Smooth muscle cell (in vitro differentiated cells): ENCODE measurements at regions not wholly inside any gene's neighbourhood (a gene's known extent, or its start where the extent isn't known, plus 50 kb on each side); places are given as distances from the start of the nearest gene placed in this dataset.

Source experiments
- DNase-seq: peaks from one replicate; lab custom pipeline; 2025; ENCODE audit not compliant: unreplicated experiment; lab: John Stamatoyannopoulos, UW
- H2AFZ ChIP-seq: fragments of 200-600 bp; sonication (generic); 2 replicates; pipeline ENCODE4 v1.6.0; 2016; ENCODE audit warnings: antibody characterized with exemption, low read depth, mild to moderate bottlenecking
- H3F3A ChIP-seq: fragments of 200-600 bp; sonication (generic); 2 replicates; pipeline ENCODE4 v1.6.0; 2017; ENCODE audit warnings: antibody characterized with exemption, low read depth
- H3K27ac ChIP-seq: fragments of 200-600 bp; sonication (generic); 2 replicates; pipeline ENCODE4 v1.5.1; 2016; ENCODE audit warnings: low read depth, mild to moderate bottlenecking
- H3K27me3 ChIP-seq: fragments of 200-600 bp; sonication (generic); 2 replicates; pipeline ENCODE4 v1.6.1; 2016; ENCODE audit warnings: low read depth, mild to moderate bottlenecking
- H3K36me3 ChIP-seq: fragments of 200-600 bp; sonication (generic); 2 replicates; pipeline ENCODE4 v1.5.1; 2016; ENCODE audit warnings: low read depth
- H3K4me1 ChIP-seq: fragments of 200-600 bp; sonication (generic); 2 replicates; pipeline ENCODE4 v1.5.1; 2016; ENCODE audit warnings: low read depth
- H3K4me2 ChIP-seq: fragments of 200-600 bp; sonication (generic); 2 replicates; pipeline ENCODE4 v1.6.0; 2016; ENCODE audit warnings: mild to moderate bottlenecking
- H3K4me3 ChIP-seq: fragments of 200-600 bp; sonication (generic); 2 replicates; pipeline ENCODE4 v1.5.1; 2016; ENCODE audit warnings: mild to moderate bottlenecking
- H3K79me2 ChIP-seq: fragments of 200-600 bp; sonication (generic); 2 replicates; pipeline ENCODE4 v1.6.0; 2016; ENCODE audit warnings: low read depth, mild to moderate bottlenecking
- H3K9ac ChIP-seq: fragments of 200-600 bp; sonication (generic); 2 replicates; pipeline ENCODE4 v1.6.0; 2016; ENCODE audit warnings: low read depth
- H3K9me3 ChIP-seq: fragments of 200-600 bp; sonication (generic); replicated peaks from 2 replicates; pipeline ENCODE4 v1.5.1; 2016; ENCODE audit warnings: low read depth
- H4K20me1 ChIP-seq: fragments of 200-600 bp; sonication (generic); 2 replicates; pipeline ENCODE4 v1.6.0; 2016; ENCODE audit warnings: low read depth
- CTCF ChIP-seq: fragments of 200-600 bp; sonication (generic); IDR thresholded peaks from 2 replicates; pipeline ENCODE4 v1.5.1; 2017; ENCODE audit warnings: borderline replicate concordance, mild to moderate bottlenecking, antibody characterized with exemption; ENCODE audit not compliant: insufficient read depth, poor library complexity, severe bottlenecking
- WGBS: methylation state at CpG from one replicate; pipeline ENCODE4 v1.1.7; 2016; ENCODE audit warnings: low lambda C conversion rate; 5-methylcytosine and 5-hydroxymethylcytosine counted together

GRCh38 chr17:36856222-36856621, 81.1 kb upstream of the LHX1 start:
- H3K36me3 ChIP-seq = no peaks in the 10 kb centered on the region
- H3K79me2 ChIP-seq = no peaks in the 10 kb centered on the region
- H3K27ac ChIP-seq = no peak overlapping the region
- H3K9ac ChIP-seq = no peak overlapping the region
- H2AFZ ChIP-seq = no peak overlapping the region
- 76% methylated on average over 7 of the region's 7 CpGs for WGBS
- no peaks in the 10 kb centered on the region for H3K4me1 ChIP-seq
- no peak overlapping the region for H3K4me2 ChIP-seq
- no peaks in the 10 kb centered on the region for H3K27me3 ChIP-seq
- no peak for DNase-seq
- no peaks in the 10 kb centered on the region for H3F3A ChIP-seq
- no peak overlapping the region for H3K4me3 ChIP-seq
- H3K9me3 ChIP-seq = no peaks in the 10 kb centered on the region
- TF ChIP-seq CTCF = no peak
- H4K20me1 ChIP-seq = no peaks in the 10 kb centered on the region

GRCh38 chr17:36856903-36857381, 80.3 kb upstream of the LHX1 start:
- no peak for TF ChIP-seq CTCF
- Histone ChIP-seq H3K27me3 (no peaks in the 10 kb centered on the region), H3K36me3 (no peaks in the 10 kb centered on the region), H3K9me3 (no peaks in the 10 kb centered on the region), H3F3A (no peaks in the 10 kb centered on the region), H2AFZ (no peak overlapping the region), H3K9ac (no peak overlapping the region), H3K27ac (no peak overlapping the region), H3K4me2 (no peak overlapping the region), H3K4me3 (no peak overlapping the region), H3K4me1 (no peaks in the 10 kb centered on the region), H3K79me2 (no peaks in the 10 kb centered on the region), H4K20me1 (no peaks in the 10 kb centered on the region)
- no peak for DNase-seq
- 89% methylated on average over 12 of the region's 16 CpGs for WGBS

GRCh38 chr17:36857698-36858097, 79.6 kb upstream of the LHX1 start:
- no peak for TF ChIP-seq CTCF
- Histone ChIP-seq H3K27ac (no peak overlapping the region), H3K4me3 (no peak overlapping the region), H3K9me3 (no peaks in the 10 kb centered on the region), H3F3A (no peaks in the 10 kb centered on the region), H3K4me1 (no peaks in the 10 kb centered on the region), H3K79me2 (no peaks in the 10 kb centered on the region), H3K27me3 (no peaks in the 10 kb centered on the region), H4K20me1 (no peaks in the 10 kb centered on the region), H3K9ac (no peak overlapping the region), H2AFZ (no peak overlapping the region), H3K36me3 (no peaks in the 10 kb centered on the region), H3K4me2 (no peak overlapping the region)
- 88% methylated on average over 13 of the region's 13 CpGs for WGBS
- no peak for DNase-seq
